IPS-18a (cell line): ENCODE measurements at regions not wholly inside any gene's neighbourhood (a gene's known extent, or its start where the extent isn't known, plus 50 kb on each side); places are given as distances from the start of the nearest gene placed in this dataset.

Source experiments
- H3K27ac ChIP-seq: one replicate; pipeline ENCODE4 v1.5.1; 2013; ENCODE audit warnings: low read length
- H3K27me3 ChIP-seq: one replicate; pipeline ENCODE4 v1.6.1; 2013; ENCODE audit warnings: mild to moderate bottlenecking, low read length; ENCODE audit not compliant: control insufficient read depth, insufficient read depth
- H3K36me3 ChIP-seq: one replicate; pipeline ENCODE4 v1.6.1; 2013; ENCODE audit warnings: low read depth, low read length; ENCODE audit not compliant: control insufficient read depth
- H3K4me1 ChIP-seq: one replicate; pipeline ENCODE4 v1.6.1; 2013; ENCODE audit warnings: low read depth, low read length; ENCODE audit not compliant: control insufficient read depth
- H3K4me3 ChIP-seq: one replicate; pipeline ENCODE4 v1.5.1; 2013; ENCODE audit warnings: low read length
- H3K9ac ChIP-seq: one replicate; pipeline ENCODE4 v1.6.1; 2013; ENCODE audit warnings: mild to moderate bottlenecking, low read length, moderate library complexity
- H3K9me3 ChIP-seq: one replicate; pipeline ENCODE4 v1.6.1; 2013; ENCODE audit warnings: low read depth, low read length; ENCODE audit not compliant: control insufficient read depth

DNA sequence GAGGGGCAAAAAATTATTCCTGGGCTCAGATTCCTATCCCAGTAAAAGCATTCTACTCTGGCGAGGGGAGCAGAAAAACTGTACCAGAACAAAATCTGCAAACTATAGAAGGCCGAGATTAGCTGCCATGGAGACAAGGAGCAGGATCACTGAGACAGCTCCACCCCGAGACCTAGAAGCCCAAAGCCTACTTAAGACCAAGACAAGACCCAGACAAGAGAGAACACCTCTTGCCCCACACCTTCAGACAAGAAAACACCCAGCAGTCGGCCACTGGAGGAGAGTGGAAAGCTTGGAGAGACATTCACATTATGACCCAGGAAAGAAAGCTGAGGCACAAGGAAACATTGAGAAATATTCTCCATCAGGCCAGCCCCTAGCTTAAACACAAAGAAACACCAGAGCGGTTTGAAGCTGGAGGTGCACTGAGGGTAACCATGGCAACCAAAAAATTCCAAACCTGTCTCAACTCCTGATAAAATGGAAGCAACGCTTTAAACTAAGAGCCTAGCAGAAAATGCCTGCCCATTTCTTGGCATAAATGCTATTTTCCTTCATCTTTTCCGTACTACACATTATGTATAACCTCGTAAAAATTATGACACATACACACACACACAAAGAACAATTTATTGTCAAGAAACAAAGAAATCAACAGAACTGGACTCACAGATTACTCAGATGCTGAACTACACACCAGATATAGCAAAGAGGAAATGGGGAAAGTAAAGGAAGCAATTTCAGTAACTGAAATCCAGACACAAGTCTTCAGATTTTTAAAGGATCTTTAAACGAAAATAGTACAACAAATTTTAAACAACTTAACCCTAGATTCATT, 53.8 kb upstream of the FTMT start:
- Histone ChIP-seq H3K4me1 (peaks cover 5% of the 10 kb centered on the region), H3K9ac (no peak overlapping the region), H3K9me3 (no peaks in the 10 kb centered on the region), H3K36me3 (no peaks in the 10 kb centered on the region), H3K27me3 (no peaks in the 10 kb centered on the region), H3K27ac (no peak overlapping the region), H3K4me3 (no peak overlapping the region)
